Kidney capillary endothelial cell (primary cell): ENCODE measurements at regions not wholly inside any gene's neighbourhood (a gene's known extent, or its start where the extent isn't known, plus 50 kb on each side); places are given as distances from the start of the nearest gene placed in this dataset.
"Not testable (repeated sequence)": the region's sequence is repeated elsewhere in the genome, so short reads cannot be mapped to it uniquely, and the experiment has no call there.

Source experiments
- DNase-seq: peaks from one replicate; pipeline ENCODE4 v3.0.0-alpha.2; 2018; ENCODE audit warnings: low spot score

- DNase-seq: not testable (repeated sequence)
These were observed 1006.1 kb upstream of the MIR17HG start for GRCh38 chr13:90341348-90341747.

GRCh38 chr13:90348477-90349136, 998.9 kb upstream of the MIR17HG start:
- DNase-seq: not testable (repeated sequence)

GRCh38 chr13:90352763-90353162, 994.7 kb upstream of the MIR17HG start:
- DNase-seq: no peak

- no peak for DNase-seq
These were observed 992.2 kb upstream of the MIR17HG start for GRCh38 chr13:90355162-90355751.

GRCh38 chr13:90360785-90361184, 986.7 kb upstream of the MIR17HG start:
- no peak for DNase-seq

GRCh38 chr13:90362707-90363106, 984.8 kb upstream of the MIR17HG start:
- no peak for DNase-seq

GRCh38 chr13:90365130-90365529, 982.4 kb upstream of the MIR17HG start:
- DNase-seq: no peak

GRCh38 chr13:90374168-90374567, 973.3 kb upstream of the MIR17HG start:
- no peak for DNase-seq

- no peak for DNase-seq
These were observed 971.6 kb upstream of the MIR17HG start for GRCh38 chr13:90375851-90376250.

- DNase-seq: no peak
These were observed 965.1 kb upstream of the MIR17HG start for GRCh38 chr13:90382425-90382824.

GRCh38 chr13:90385781-90386489, 961.6 kb upstream of the MIR17HG start:
- DNase-seq: no peak

GRCh38 chr13:90388887-90389452, 958.5 kb upstream of the MIR17HG start:
- DNase-seq: no peak

- no peak for DNase-seq
These were observed 958.0 kb upstream of the MIR17HG start for GRCh38 chr13:90389537-90389936.

GRCh38 chr13:90393408-90393807, 954.1 kb upstream of the MIR17HG start:
- DNase-seq: no peak

- DNase-seq: no peak
These were observed 952.1 kb upstream of the MIR17HG start for GRCh38 chr13:90395348-90395747.

- no peak for DNase-seq
These were observed 951.6 kb upstream of the MIR17HG start for GRCh38 chr13:90395846-90396245.

- DNase-seq: no peak
These were observed 951.2 kb upstream of the MIR17HG start for GRCh38 chr13:90396266-90396665.

GRCh38 chr13:90397503-90397902, 950.0 kb upstream of the MIR17HG start:
- no peak for DNase-seq

GRCh38 chr13:90400372-90400771, 947.1 kb upstream of the MIR17HG start:
- no peak for DNase-seq

GRCh38 chr13:90401150-90401549, 946.3 kb upstream of the MIR17HG start:
- no peak for DNase-seq

- no peak for DNase-seq
These were observed 945.4 kb upstream of the MIR17HG start for GRCh38 chr13:90402102-90402501.

- DNase-seq: no peak
These were observed 944.9 kb upstream of the MIR17HG start for GRCh38 chr13:90402613-90403012.
